ENCODE measurements at regions not wholly inside any gene's neighbourhood (a gene's known extent, or its start where the extent isn't known, plus 50 kb on each side); places are given as distances from the start of the nearest gene placed in this dataset.

- no peaks in the 10 kb centered on the region for H3K4me1 ChIP-seq (ENCODE audit: insufficient read depth, low read length, poor library complexity, severe bottlenecking)
- no peaks in the 10 kb centered on the region for H3K36me3 ChIP-seq (ENCODE audit: insufficient read depth, low read length, poor library complexity, severe bottlenecking)
- H3K27me3 ChIP-seq (replicated peaks; ENCODE audit: insufficient read depth, low read depth, low read length, poor library complexity) = no peaks in the 10 kb centered on the region
- no peak for TF ChIP-seq CTCF (conservative IDR thresholded peaks at IDR 0.05; ENCODE audit: low read depth, low read length)
- TF ChIP-seq EZH2 (IDR thresholded peaks at IDR 0.05; ENCODE audit: borderline replicate concordance, low read depth, low read length, poor library complexity, severe bottlenecking) = no peak
- POLR2A ChIA-PET (ENCODE audit: low non-redundant PET) = no interaction called here
- no peak overlapping the region for H3K27ac ChIP-seq (ENCODE audit: low read depth, low read length, poor library complexity, severe bottlenecking)
- CTCF ChIA-PET = interaction anchor here (0.6 kb wide), 1 partner anchor 461 kb away, joined by 3 read pairs; no protein-coding TSS in a partner anchor
- no peak for DNase-seq (ENCODE audit: low spot score)
- intact Hi-C loops (cut with micrococcal nuclease; ENCODE audit: unreplicated experiment) = no loop called here
- H3K4me3 ChIP-seq (ENCODE audit: low read depth, low read length, poor library complexity, severe bottlenecking) = no peak overlapping the region
- no TSS peak for BruUV-seq (replicated peaks)
- H3K9me3 ChIP-seq (ENCODE audit: low read depth, low read length, poor library complexity, severe bottlenecking) = no peaks in the 10 kb centered on the region
These were observed 470.8 kb upstream of the ZMIZ1 start for GRCh38 chr10:78597796-78598555.

- TF ChIP-seq CTCF (conservative IDR thresholded peaks at IDR 0.05; ENCODE audit: low read depth, low read length) (no peak), EZH2 (IDR thresholded peaks at IDR 0.05; ENCODE audit: borderline replicate concordance, low read depth, low read length, poor library complexity, severe bottlenecking) (no peak)
- BruUV-seq (replicated peaks) = no TSS peak
These were observed 469.5 kb upstream of the ZMIZ1 start for GRCh38 chr10:78599122-78599853.

GRCh38 chr10:78600121-78600665, 468.6 kb upstream of the ZMIZ1 start:
- Histone ChIP-seq H3K27ac (ENCODE audit: low read depth, low read length, poor library complexity, severe bottlenecking) (no peak overlapping the region), H3K4me3 (ENCODE audit: low read depth, low read length, poor library complexity, severe bottlenecking) (no peak overlapping the region), H3K36me3 (ENCODE audit: insufficient read depth, low read length, poor library complexity, severe bottlenecking) (no peaks in the 10 kb centered on the region), H3K9me3 (ENCODE audit: low read depth, low read length, poor library complexity, severe bottlenecking) (no peaks in the 10 kb centered on the region), H3K27me3 (replicated peaks; ENCODE audit: insufficient read depth, low read depth, low read length, poor library complexity) (no peaks in the 10 kb centered on the region), H3K4me1 (ENCODE audit: insufficient read depth, low read length, poor library complexity, severe bottlenecking) (no peaks in the 10 kb centered on the region)
- intact Hi-C loops (cut with micrococcal nuclease; ENCODE audit: unreplicated experiment) = no loop called here
- POLR2A ChIA-PET (ENCODE audit: low non-redundant PET) = no interaction called here
- TF ChIP-seq CTCF (conservative IDR thresholded peaks at IDR 0.05; ENCODE audit: low read depth, low read length) (no peak), EZH2 (IDR thresholded peaks at IDR 0.05; ENCODE audit: borderline replicate concordance, low read depth, low read length, poor library complexity, severe bottlenecking) (no peak)
- no TSS peak for BruUV-seq (replicated peaks)
- no peak for DNase-seq (ENCODE audit: low spot score)
- CTCF ChIA-PET = no interaction called here

More at GRCh38 chr10:78599122-78599853, 469.5 kb upstream of the ZMIZ1 start:
- no peak for DNase-seq (ENCODE audit: low spot score)
- H3K4me3 ChIP-seq (ENCODE audit: low read depth, low read length, poor library complexity, severe bottlenecking) = no peak overlapping the region
- ChIA-PET CTCF (no interaction called here), POLR2A (ENCODE audit: low non-redundant PET) (no interaction called here)
- no peaks in the 10 kb centered on the region for H3K4me1 ChIP-seq (ENCODE audit: insufficient read depth, low read length, poor library complexity, severe bottlenecking)
- H3K27ac ChIP-seq (ENCODE audit: low read depth, low read length, poor library complexity, severe bottlenecking) = no peak overlapping the region
- intact Hi-C loops (cut with micrococcal nuclease; ENCODE audit: unreplicated experiment) = no loop called here
- no peaks in the 10 kb centered on the region for H3K27me3 ChIP-seq (replicated peaks; ENCODE audit: insufficient read depth, low read depth, low read length, poor library complexity)
- H3K36me3 ChIP-seq (ENCODE audit: insufficient read depth, low read length, poor library complexity, severe bottlenecking) = no peaks in the 10 kb centered on the region
- H3K9me3 ChIP-seq (ENCODE audit: low read depth, low read length, poor library complexity, severe bottlenecking) = no peaks in the 10 kb centered on the region
